Adrenal gland (tissue), 5 donors: ENCODE measurements at regions not wholly inside any gene's neighbourhood (a gene's known extent, or its start where the extent isn't known, plus 50 kb on each side); places are given as distances from the start of the nearest gene placed in this dataset.

Experiments used
- CTCF ChIP-seq, 6 experiments: fragments of 450-650 bp in 4 of 6; fragments of 200-600 bp in 2 of 6; sonication (generic) in 1 of 6; IDR thresholded peaks; 1 replicate in 5 of 6; 2 replicates in 1 of 6; pipeline versions ENCODE4 v1.5.1 to v1.8.0; 2016 to 2021; ENCODE audit warnings: antibody characterized with exemption in 6 of 6, mild to moderate bottlenecking in 2 of 6, moderate library complexity in 1 of 6
- POLR2A ChIP-seq, 2 donors: fragments of 450-650 bp; IDR thresholded peaks; one replicate each; pipeline ENCODE4 v1.6.1; 2017; ENCODE audit warnings: antibody characterized with exemption in 2 of 2, mild to moderate bottlenecking in 2 of 2, moderate library complexity in 1 of 2
- donor health status: DM: no; HTN: no; CAD: no.

DNA sequence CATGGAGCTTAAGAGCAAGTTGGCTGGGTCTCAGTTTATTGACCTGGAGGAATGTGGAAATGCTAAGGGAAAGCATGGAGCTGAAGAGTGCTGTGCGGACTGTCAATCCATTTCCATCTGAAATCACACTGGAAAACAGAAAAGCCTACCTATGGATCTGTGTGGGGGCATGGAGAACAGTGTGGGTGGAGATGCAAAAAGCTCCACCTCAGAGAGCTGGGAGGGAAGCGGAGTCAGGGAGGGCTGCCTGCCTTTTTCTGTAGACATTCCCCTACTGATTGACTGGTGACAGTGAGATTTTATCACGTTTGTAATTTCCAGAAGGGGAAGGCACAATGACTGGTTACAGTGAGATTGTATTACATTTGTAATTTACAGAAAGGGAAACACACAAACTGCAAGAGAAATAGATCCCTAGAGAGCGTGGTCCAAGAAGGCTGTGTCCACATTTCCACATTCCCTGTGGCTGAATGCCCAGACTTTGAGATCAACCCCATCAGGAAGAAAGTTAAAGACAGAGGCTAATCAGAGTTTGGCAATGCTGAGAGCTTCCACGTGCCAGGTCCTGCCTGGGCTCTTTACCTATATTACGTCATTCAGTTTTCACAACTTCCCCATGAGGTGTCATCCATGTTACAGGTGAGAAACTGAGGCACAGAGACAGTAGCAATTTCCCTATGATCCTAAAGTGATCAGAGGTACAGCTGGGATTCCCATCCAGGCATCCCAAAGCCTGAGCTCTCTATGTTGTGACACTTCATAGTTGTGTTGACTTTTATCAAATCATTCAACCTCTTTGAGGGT is 67.7 kb upstream of the NSMCE3 start:
- no peak for TF ChIP-seq CTCF (IDR thresholded peaks at IDR 0.05)
- TF ChIP-seq POLR2A (IDR thresholded peaks at IDR 0.05): no peak
